Tibial nerve (tissue), 3 donors: ENCODE measurements at regions not wholly inside any gene's neighbourhood (a gene's known extent, or its start where the extent isn't known, plus 50 kb on each side); places are given as distances from the start of the nearest gene placed in this dataset.

Experiments
- CTCF ChIP-seq, 5 experiments: fragments of 200-600 bp in 3 of 5; fragments of 450-650 bp in 2 of 5; sonication (generic) in 3 of 5; IDR thresholded peaks; one replicate each; pipeline ENCODE4 v1.5.1; 2016 to 2019; ENCODE audit warnings: antibody characterized with exemption in 5 of 5, mild to moderate bottlenecking in 3 of 5, moderate library complexity in 2 of 5
- POLR2A ChIP-seq, 2 donors: fragments of 450-650 bp; IDR thresholded peaks; one replicate each; pipeline ENCODE4 v1.6.1; 2017; ENCODE audit warnings: antibody characterized with exemption in 2 of 2, mild to moderate bottlenecking in 2 of 2, moderate library complexity in 2 of 2

- TF ChIP-seq POLR2A (IDR thresholded peaks at IDR 0.05) = no peak
- no peak for TF ChIP-seq CTCF (IDR thresholded peaks at IDR 0.05)
These were observed 352.4 kb downstream of the SPRY2 start for GRCh38 chr13:79988573-79988972.
